ENCODE measurements at regions not wholly inside any gene's neighbourhood (a gene's known extent, or its start where the extent isn't known, plus 50 kb on each side); places are given as distances from the start of the nearest gene placed in this dataset.
"Not testable (repeated sequence)": the region's sequence is repeated elsewhere in the genome, so short reads cannot be mapped to it uniquely, and the experiment has no call there.

DNA sequence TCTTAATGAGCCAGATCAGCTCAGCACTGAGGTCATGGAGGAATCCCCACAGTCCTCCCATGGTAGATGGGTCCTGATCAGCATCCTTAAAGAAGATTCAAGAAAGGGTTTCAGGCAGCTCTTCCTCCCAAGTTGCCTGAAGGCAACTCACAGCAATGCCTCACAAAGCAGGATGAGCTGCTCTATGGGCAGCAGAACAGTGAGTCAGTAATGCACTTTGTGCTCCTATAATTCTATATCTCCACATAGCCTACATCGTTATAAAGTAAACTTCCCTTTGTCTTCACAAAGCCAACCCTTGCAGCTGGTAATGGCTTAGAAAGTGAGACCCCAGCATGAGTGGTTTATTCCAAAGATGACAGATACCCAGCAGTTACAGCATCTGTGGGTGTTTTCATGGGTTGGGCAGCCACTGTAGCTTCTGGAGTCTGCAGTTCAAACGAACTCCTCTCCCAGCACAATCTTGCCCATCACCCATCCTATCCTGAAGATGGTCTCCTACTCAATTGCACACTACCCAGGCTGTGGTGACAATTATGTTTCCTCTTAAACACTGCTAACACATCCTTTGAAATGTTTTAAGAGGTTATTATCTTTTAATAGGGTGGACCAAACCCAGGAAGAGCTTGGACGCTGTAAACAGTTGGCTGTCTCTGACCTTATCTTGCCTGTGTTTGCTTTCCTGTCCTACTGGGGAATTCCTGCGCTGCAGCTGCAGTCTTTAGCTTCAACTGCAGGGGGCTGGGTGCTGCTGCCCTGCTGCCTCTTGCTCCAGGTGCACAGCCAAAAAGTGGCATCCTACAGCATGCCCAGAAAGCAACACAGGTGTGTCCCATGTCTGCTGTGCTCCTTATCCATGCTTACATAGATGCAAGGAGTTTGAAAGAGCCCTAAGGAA is 286.9 kb downstream of the ANAPC1 start:
- not testable (repeated sequence) for DNase-seq

DNA sequence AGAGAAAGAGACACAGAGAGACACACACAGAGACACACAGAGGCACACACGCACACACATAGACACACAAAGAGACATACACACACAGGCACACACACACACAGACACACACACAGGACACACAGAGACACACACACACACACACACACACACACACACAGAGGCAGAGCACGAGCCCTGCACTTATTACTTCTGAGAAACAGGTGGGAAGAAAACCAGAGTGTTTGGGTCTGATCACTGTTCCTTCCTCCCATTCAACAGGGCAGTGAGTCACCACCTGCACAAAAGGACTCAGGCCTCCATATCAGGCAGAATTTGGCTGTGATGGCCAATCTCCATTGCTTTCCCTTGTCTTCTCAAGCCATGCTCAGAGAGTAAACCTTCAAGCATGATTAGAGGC is 285.0 kb downstream of the ANAPC1 start:
- not testable (repeated sequence) for DNase-seq

GRCh38 chr2:111602259-111602658 is 281.7 kb downstream of the ANAPC1 start:
- DNase-seq, result not testable (repeated sequence)

GRCh38 chr2:111605798-111606197 is 278.2 kb downstream of the ANAPC1 start:
- not testable (repeated sequence) for DNase-seq

GRCh38 chr2:111606632-111607031 is 277.4 kb downstream of the ANAPC1 start:
- not testable (repeated sequence) for DNase-seq

DNA sequence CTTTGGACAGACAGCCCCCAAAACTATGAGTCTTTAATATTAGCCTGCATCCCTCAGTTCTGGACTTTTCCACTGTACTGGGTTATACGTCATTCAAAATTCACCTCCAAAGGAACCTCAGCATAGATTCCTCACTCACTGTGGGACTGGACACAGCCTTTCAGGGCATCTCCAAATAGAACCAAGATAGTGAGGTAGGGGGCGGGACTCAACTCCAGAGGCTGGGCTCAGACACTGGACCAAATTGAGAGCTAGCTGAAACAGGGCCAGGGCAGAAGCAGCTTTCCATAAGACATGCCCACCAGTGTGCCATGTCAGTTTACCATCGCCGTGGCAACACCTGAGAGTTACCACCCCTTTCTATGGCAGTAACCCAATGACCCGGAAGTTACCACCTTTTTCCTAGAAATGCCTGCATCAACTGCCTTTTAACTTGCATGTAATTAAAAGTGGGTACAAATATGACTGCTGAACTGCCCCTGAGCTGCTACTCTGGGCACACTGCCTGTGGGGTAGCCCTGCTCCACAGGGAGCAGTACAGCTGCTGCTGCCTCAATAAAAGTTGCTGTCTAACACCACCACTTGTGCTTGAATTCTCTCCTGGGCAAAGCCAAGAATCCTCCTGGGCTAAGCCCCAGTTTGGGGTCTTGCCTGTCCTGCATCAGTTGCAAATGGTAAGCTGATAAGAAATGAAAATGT is 274.7 kb downstream of the ANAPC1 start:
- DNase-seq, result not testable (repeated sequence)

GRCh38 chr2:111610035-111610434 is 274.0 kb downstream of the ANAPC1 start:
- not testable (repeated sequence) for DNase-seq

DNA sequence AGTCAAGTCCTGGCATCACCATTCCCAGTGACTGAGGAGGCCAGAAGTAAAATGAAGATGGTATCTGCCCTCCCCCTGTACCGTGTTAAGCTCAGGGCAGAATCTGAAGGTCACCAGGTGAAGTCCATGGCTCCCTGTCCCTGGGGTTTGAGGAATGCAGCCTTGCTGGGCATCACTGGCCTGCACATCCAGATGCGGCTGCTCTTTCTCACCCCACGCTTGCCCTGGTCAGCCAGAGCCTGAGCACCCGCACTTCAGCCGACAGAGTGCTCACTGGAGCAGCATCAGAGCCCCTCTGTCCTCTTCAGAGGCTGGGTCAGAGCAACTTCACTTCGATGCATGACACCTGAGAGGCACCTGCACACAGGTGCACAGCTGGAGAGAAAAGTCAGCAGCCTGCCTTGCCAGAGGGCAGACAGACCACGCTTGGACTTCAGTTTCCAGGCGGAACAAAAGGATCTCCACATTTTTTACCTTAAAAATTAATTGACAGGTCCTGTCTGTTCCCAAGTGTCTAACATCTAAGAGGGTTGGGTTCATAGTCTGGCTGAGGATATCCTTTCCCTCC is 267.3 kb downstream of the ANAPC1 start:
- DNase-seq, result no peak

DNA sequence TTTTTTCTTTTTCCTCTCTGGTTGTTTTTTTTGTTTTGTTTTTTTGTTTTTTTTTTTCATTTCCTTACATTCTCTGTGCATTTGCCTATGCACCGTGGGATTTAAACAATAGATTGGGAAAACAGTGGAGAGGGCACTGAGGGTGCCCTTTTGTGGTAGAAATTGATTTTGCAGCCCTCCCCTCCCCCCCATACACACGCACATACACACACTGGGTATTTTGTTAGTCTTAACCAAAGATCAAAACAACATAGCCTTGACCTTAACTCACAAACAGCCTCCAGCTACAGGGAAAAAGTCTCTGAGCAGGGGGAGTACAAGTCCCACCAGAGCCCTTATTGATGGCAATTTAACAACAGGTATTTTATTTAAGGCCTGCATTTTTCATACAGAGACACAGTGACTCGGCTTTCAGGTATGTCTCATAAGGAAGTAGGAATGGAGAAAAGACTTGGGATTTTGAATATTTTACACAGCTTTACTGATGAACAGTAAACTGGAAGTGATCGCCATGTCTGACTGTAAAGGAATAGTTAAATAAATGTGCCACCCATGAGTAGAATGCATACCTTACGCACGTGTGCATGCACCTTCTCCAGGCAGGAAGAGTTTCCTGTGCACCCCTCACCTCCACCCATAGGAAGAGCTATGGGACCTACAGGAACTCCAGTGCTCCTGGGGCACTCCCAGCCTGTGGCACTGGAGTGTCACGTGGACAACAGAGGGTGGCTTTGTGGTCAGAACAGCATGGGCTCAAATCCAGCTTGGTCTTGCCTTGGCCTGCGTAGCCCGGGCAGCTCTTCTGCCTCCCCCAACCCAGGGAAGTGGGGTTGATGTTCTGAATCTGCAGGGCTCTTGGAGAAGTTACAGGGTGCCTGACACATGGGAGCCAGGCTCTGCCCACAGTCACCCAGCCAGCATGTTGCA is 266.4 kb downstream of the ANAPC1 start:
- DNase-seq, result no peak

DNA sequence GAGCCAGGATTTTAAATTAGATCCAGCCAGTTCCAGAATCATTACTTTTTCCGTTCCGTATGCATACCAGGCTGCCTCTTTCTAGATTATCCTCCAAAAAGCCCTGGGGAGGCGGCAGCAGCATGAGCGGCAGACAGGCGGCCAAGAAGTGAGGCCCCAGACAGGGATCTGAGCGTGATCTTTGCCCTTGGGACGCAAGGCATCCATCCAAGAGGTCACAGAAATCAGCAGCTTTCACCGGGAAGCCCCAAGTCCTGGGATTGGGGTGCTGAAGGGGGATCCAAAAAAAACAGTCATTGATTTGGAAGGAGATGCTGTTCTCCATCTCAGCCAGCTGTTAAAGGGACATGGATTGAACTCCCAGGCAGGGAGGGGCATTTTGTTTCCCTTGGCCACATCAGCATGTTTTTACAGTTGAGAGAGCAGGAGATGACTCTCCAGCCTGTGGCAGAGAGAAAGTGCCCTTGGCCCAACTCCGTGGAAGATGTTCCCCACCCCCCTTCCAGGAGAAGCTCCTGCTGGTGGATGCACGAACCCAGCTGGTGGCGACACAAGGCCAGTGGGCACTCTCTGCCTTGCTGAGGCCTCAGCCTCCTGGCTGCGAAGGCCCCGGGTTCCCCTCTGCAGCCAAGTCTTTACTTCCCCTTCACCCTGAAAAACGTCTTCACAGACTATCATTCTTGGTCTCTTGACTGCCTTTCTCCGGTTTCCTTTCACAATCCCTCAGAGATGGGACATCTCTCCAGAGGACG is 265.6 kb downstream of the ANAPC1 start:
- DNase-seq, result no peak

DNA sequence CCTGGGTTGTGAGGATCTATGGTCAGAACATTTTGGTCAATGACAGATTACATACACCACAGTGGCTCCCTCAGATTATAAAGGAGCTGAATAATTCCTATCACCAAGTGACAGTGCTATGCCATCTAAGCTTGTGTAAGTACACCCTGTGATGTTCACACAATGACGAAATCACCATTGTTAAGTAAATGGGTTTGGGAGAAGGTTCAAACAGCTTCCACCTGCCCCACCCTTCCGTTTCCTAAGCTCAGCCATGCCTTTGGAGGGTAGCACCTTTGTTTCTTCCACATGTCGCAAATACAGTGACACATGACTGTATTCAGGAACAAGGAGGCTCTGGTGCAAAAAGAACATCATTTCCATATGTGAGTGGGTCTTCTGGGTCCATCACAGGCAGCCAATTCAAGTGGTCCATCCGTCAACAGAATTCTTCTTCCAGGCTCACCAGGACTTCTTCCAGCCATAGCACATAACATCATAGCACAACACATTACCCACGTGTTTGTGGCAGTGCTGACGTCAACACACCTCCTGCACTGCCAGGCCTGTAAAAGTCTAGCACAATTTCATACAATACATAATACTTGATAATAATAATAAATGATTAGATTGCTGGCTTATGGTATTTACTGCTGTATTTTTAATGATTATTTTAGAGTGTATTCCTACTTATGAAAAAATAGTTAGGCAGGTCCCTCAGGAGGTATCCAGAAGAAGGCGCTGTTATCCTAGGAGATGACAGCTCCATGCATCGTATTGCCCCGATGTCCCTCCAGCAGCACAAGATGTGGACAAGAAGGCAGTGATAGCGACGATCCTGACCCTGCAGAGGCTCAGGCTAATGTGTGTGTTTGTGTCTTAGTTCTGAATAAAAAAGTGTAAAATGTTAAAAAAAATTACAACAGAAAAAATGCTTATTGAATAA is 264.8 kb downstream of the ANAPC1 start:
- DNase-seq, result no peak

DNA sequence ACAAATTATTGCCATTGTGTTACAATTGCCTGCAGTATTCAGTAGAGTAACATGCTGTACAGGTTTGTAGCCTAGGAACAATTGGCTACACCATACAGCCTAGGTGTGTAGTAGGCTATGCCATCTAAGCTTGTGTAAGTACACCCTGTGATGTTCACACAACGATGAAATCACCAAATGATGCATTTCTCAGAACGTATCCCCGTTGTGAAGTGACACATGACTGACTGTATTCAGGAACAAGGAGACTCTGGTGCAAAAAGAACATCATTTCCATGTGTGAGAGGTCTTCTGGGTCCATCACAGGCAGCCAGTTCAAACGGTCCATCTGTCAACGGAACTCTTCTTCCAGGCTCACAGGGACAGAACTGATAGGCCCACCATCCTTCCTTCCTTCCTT is 263.7 kb downstream of the ANAPC1 start:
- no peak for DNase-seq

GRCh38 chr2:111622859-111623258 is 261.1 kb downstream of the ANAPC1 start:
- no peak for DNase-seq

DNA sequence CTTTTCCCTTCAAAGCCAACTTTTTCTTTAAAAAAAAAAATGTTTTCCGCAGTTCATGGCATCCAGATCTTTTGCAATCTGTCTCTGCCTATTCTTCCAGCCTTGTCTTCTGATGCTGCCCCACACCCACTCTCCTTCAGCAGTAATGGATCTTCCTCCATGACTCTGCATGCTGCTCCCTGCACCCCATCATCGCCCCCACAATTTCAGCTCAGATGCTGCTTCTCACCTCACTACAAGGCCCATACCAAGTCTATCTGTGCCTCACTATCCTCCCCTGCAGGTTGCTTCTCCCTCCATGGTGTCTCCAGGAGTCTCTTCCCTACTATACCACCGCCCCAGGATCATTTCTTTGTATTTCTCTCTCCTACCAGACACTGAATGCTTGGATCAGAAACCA is 260.6 kb downstream of the ANAPC1 start:
- no peak for DNase-seq

- DNase-seq, result no peak
Measured at GRCh38 chr2:111624411-111625156, 259.4 kb downstream of the ANAPC1 start.

- not testable (repeated sequence) for DNase-seq
Measured at GRCh38 chr2:111625157-111625537, 258.8 kb downstream of the ANAPC1 start.

GRCh38 chr2:111626037-111626864 is 257.7 kb downstream of the ANAPC1 start:
- no peak for DNase-seq

DNA sequence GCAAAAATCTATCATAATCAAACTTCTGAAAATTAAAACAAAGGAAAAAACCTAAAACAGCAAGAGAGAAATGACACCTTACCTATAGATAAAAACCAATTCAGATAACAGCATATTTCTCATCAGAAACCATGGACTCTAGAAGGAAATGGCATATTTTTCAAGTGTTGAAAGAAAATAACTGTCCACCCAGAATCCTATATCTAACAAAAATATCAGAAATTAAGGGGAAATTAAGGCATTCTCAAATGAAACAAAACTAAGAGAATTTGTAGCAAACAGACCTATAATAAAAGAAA is 257.2 kb downstream of the ANAPC1 start:
- DNase-seq, result no peak

DNA sequence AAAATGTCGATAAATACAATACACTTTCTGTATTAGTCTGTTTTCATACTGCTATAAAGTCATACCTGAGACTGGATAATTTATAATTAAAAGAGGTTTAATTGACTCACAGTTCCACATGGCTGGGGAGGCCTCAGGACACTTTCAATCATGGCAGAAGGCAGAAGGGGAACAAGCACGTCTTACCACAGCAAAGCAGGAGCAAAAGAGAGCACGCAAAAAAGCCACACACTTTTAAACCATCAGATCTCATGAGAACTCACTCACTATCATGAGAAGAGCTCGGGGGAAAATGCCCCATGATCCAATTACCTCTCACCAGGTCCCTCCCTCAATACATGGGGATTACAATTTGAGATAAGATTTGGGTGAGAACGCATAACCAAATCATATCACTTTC is 256.7 kb downstream of the ANAPC1 start:
- no peak for DNase-seq
